NCI-H226 (cell line): ENCODE measurements at regions not wholly inside any gene's neighbourhood (a gene's known extent, or its start where the extent isn't known, plus 50 kb on each side); places are given as distances from the start of the nearest gene placed in this dataset.
"Not testable (repeated sequence)": the region's sequence is repeated elsewhere in the genome, so short reads cannot be mapped to it uniquely, and the experiment has no call there.

ENCODE experiments used
- DNase-seq: peaks from one replicate; pipeline ENCODE4 v3.0.0-alpha.2; 2015

DNA sequence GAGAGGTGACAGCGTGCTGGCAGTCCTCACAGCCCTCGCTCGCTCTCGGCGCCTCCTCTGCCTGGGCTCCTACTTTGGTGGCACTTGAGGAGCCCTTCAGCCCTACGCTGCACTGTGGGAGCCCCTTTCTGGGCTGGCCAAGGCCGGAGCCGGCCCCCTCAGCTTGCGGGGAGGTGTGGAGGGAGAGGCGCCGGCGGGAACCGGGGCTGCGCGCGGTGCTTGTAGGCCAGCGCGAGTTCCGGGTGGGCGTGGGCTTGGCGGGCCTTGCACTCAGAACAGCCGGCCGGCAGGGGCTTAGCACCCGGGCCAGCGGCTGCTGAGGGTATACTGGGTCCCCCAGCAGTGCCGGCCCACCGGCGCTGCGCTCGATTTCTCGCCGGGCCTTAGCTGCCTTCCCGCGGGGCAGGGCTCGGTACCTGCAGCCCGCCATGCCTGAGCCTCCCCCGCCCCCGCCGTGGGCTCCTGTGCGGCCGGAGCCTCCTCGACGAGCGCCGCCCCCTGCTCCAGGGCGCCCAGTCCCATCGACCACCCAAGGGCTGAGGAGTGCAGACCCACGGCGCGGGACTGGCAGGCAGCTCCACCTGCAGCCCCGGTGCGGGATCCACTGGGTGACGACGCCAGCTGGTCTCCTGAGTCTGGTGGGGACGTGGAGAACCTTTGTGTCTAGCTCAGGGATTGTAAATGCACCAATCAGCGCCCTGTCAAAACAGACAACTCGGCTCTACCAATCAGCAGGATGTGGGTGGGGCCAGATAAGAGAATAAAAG, 661.0 kb downstream of the ETNK1 start:
- DNase-seq, result not testable (repeated sequence)

DNA sequence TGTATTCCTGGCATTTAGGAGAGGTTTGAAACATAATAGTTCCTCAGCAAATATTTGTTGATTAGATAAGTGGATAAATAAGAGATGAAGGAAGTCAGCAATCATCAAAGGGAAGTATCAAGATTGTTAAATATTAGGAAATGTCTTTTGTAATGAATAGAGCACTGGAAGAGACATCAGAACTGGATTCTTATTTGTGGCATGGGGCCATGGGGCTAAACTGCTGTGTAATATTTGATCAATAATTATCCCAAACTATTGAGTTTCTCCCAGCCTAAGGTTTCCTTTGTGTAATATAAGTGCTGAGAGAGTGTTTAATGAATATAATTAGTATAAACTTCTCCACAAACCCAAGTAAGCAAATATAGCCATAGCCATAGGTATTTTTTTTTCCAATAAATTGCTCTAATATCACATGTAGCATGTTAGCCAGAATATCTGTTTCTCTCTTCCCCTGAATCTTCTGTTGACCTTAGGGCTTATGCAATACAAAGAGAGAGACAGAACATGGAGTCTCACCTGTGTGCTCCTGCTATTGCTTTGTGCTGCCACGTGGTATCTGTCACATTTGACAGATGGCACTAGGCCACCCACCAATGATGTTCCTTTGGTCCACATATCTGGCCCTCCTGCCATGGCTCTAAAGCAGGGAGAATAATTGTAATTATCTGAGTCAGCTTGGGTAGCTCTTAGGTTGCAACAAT, 658.7 kb downstream of the SOX5 start:
- DNase-seq, result no peak

DNA sequence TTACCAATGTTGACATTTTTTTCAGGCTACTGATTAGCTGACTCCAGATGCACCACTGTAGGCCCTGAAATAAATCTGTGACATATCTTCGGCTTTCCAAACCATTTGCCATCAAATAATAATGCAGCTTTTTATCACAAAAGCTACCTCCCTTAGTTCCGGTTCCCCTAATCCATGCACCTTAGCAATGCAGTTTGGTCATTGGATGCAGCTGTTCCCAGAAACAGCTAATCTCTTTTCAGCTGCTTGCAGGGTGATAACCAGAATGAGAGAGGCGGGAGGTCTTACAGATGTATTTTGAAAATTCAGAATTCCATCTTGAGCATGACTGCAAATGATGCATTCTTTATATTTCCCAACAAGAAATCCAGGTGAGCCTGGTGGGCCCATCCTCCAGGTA, 646.2 kb downstream of the SOX5 start:
- DNase-seq, result no peak

DNA sequence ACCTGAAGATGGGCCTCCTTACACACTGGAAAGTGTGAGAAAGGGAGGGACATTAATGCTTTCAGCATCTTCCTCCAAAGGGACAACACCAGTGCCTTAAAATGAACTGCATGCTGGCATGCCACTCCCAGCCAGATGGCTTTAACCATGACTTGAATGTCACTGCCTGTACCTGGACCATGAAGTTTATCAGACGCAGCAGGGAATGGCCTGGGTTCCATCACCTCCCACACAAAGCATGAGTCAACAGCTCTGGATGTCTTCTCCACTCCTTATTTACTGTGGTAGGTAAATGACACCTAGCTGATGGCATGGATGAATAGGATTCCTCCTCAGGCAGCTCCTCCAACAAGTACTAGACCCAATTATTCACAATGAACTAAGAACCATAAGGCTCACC, 645.6 kb downstream of the SOX5 start:
- no peak for DNase-seq

DNA sequence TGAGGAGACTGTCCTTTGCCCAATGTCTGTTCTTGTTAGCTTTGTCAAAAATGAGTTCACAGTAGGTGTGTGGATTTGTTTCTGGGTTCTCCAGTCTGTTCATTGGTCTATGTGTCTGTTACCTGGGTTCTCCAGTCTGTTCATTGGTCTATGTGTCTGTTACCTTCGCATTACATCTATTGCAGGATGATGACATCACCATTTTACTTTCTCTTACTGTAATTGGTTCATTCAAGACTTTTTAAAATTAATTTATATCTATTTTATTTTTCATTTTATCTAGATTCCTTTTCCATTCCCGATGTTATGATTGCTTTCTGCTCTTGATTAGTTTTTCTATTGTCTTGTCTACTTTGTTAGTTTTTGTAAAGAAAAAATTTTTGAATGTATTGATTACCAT, 615.5 kb downstream of the SOX5 start:
- DNase-seq, result no peak

GRCh38 chr12:23335593-23335992, 613.9 kb downstream of the SOX5 start:
- DNase-seq, result no peak

- DNase-seq, result no peak
Observed at GRCh38 chr12:23337213-23337612, 612.3 kb downstream of the SOX5 start.

DNA sequence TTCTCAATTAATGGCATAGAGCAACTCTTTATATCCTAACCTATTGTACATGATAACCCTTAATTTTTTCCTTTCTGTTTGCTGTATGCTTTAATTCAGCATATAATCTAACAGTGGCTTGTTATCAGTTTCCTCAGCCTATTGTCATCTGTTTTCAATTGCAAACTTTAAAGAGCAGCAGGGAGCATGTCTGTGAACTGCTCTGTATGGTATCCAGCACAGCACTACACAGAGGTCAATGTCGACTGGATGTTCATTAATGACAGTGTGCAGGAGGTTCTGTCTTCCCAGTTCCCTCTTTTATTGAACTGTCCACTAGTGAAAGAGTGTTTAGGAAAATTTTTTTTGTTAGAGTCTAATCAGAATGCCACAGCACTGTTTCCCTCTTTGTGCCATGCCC, 609.1 kb downstream of the SOX5 start:
- DNase-seq, result no peak

DNA sequence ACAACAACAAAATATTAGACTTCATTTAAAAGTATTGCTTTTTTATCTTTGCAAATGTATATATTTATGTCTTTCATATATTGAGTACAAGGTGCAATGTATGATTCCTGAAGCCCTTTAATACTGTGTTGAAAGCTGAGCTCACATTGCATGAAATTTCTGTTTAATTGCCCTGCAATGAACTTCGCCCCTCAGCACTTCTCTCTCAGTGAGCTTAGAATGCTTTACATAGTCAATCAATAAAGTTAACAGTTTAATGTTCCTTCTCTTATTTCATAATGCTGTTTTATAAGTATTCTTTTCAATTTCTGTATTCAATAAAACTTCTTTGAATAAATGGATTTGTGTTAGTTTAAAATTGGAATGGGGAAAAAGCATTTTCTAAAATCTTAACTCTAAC, 607.1 kb downstream of the SOX5 start:
- DNase-seq, result no peak

GRCh38 chr12:23349564-23349963, 599.9 kb downstream of the SOX5 start:
- DNase-seq, result no peak

DNA sequence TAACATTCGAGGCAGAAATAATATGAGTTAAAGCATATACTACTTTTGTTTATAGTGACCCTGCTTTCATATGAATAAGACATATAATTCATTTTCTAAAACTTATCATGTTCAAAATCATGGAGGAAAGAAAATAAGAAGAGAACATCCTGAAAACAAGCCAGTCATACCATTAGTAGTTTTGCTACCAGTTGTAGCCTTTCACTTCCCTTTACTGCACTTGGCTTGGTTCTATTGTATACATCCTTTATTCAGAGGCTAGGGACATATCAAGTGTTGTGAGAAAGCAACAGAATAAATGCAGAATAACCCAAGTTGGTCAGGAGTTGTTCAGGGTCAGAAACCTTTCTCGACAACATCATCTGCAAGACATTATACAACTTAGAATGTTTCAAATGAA, 598.7 kb downstream of the SOX5 start:
- no peak for DNase-seq

- DNase-seq, result no peak
Observed at GRCh38 chr12:23352670-23353069, 596.8 kb downstream of the SOX5 start.

DNA sequence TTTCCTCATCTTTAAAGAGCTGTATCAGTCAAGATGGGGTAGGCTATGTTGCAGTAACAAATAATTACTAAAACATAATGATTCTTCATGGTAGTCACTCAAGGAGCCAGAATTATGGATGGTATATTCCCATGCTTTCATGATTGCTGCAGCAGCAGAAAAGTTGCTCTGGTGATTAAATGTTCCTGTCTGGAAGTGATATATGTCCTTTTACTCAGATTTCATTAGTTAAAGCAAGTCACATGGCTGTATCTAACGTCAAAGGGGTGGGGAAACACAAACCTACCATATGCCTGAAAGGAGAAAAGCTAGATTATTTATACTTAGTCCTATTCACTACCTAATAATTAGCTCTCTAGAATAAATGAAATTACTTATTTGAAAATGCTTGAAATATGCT, 594.7 kb downstream of the SOX5 start:
- no peak for DNase-seq

- no peak for DNase-seq
Observed at GRCh38 chr12:23356440-23356839, 593.0 kb downstream of the SOX5 start.

DNA sequence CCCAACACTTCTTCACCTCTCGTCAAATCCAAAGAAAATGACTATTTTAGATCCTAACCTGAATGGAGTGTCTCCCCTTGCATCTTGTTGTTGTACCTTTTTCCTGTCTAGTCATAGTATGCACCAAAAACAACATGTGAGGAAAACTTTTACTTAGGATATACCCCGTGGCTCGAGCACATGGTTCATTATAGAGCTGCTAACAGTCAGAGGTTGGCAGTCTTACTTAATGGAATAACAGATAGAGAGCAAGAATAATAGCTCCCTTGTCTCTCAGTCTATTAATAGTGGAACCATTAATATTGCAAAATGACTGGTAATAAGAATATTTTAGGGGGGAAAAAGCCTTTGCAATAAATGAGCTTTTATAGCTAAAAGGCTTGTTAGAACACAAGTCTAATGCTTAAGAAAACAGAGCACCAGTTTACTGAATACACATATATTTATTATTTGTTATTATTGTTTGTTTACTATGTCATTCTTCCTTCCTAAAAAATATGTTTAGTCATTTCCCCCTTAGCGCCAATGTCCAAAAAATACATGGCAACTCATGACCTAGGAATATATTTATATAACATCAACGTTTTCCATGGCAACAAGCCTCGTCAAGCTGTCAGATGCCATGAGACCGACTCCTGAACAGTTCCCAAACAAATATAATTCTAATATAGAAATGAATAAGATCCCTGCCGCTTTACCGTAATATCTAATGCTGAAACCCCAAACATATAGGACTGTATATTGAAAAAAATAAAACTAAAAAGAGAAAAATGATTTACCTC, 592.4 kb downstream of the SOX5 start:
- no peak for DNase-seq

GRCh38 chr12:23359975-23360701, 589.3 kb downstream of the SOX5 start:
- DNase-seq, result no peak

- DNase-seq, result no peak
Observed at GRCh38 chr12:23361971-23362370, 587.5 kb downstream of the SOX5 start.

- no peak for DNase-seq
Observed at GRCh38 chr12:23368590-23368989, 580.9 kb downstream of the SOX5 start.

- no peak for DNase-seq
Observed at GRCh38 chr12:23375621-23376020, 573.8 kb downstream of the SOX5 start.

- DNase-seq, result no peak
Observed at GRCh38 chr12:23376238-23376637, 573.2 kb downstream of the SOX5 start.

GRCh38 chr12:23380419-23381100, 568.9 kb downstream of the SOX5 start:
- DNase-seq, result no peak

- DNase-seq, result not testable (repeated sequence)
Observed at GRCh38 chr12:23388898-23389297, 560.6 kb downstream of the SOX5 start.

DNA sequence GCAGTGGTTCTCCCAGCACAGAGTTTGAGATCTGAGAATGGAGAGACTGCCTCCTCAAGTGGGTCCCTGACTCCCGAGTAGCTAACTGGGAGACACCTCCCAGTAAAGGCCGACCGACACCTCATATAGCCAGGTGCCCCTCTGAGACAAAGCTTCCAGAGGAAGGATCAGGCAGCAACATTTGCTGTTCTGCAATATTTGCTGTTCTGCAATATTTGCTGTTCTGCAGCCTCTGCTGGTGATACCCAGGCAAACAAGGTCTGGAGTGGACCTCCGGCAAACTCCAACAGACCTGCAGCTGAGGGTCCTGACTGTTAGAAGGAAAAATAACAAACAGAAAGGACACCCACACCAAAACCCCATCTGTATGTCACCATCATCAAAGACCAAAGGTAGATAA, 560.2 kb downstream of the SOX5 start:
- not testable (repeated sequence) for DNase-seq
